ENCODE measurements at regions not wholly inside any gene's neighbourhood (a gene's known extent, or its start where the extent isn't known, plus 50 kb on each side); places are given as distances from the start of the nearest gene placed in this dataset.

- DNase-seq, result no peak
- no peak overlapping the region for H3K4me3 ChIP-seq (ENCODE audit: low read depth, low read length)
- no peak for TF ChIP-seq CTCF (IDR thresholded peaks at IDR 0.05; ENCODE audit: low read depth, low read length)
- H3K27me3 ChIP-seq (ENCODE audit: insufficient read depth, low read depth, severe bottlenecking), result no peaks in the 10 kb centered on the region
- no peaks in the 10 kb centered on the region for H3K9me3 ChIP-seq (ENCODE audit: severe bottlenecking)
- no peak overlapping the region for H3K27ac ChIP-seq
- H3K36me3 ChIP-seq, result no peaks in the 10 kb centered on the region
Observed at GRCh38 chr13:105050686-105051085, 1484.8 kb downstream of the EFNB2 start.

GRCh38 chr13:105048677-105049076 is 1486.8 kb downstream of the EFNB2 start:
- TF ChIP-seq CTCF (IDR thresholded peaks at IDR 0.05; ENCODE audit: low read depth, low read length), result no peak
- H3K27me3 ChIP-seq (ENCODE audit: insufficient read depth, low read depth, severe bottlenecking), result no peaks in the 10 kb centered on the region
- no peak overlapping the region for H3K27ac ChIP-seq
- H3K36me3 ChIP-seq, result no peaks in the 10 kb centered on the region
- H3K9me3 ChIP-seq (ENCODE audit: severe bottlenecking), result no peaks in the 10 kb centered on the region
- DNase-seq, result peak; percentile 38
- no peak overlapping the region for H3K4me3 ChIP-seq (ENCODE audit: low read depth, low read length)

- no peak for DNase-seq
- no peak overlapping the region for H3K4me3 ChIP-seq (ENCODE audit: low read depth, low read length)
- no peak overlapping the region for H3K27ac ChIP-seq
- H3K27me3 ChIP-seq (ENCODE audit: insufficient read depth, low read depth, severe bottlenecking), result no peaks in the 10 kb centered on the region
- H3K9me3 ChIP-seq (ENCODE audit: severe bottlenecking), result peaks cover 2% of the 10 kb centered on the region
- TF ChIP-seq CTCF (IDR thresholded peaks at IDR 0.05; ENCODE audit: low read depth, low read length), result no peak
- no peaks in the 10 kb centered on the region for H3K36me3 ChIP-seq
Observed at GRCh38 chr13:105047676-105048295, 1487.7 kb downstream of the EFNB2 start.

GRCh38 chr13:105037110-105037509 is 1498.4 kb downstream of the EFNB2 start:
- H3K4me3 ChIP-seq (ENCODE audit: low read depth, low read length), result no peak overlapping the region
- no peaks in the 10 kb centered on the region for H3K36me3 ChIP-seq
- no peak for TF ChIP-seq CTCF (IDR thresholded peaks at IDR 0.05; ENCODE audit: low read depth, low read length)
- no peak for DNase-seq
- H3K9me3 ChIP-seq (ENCODE audit: severe bottlenecking), result peaks cover 7% of the 10 kb centered on the region
- no peaks in the 10 kb centered on the region for H3K27me3 ChIP-seq (ENCODE audit: insufficient read depth, low read depth, severe bottlenecking)
- H3K27ac ChIP-seq, result no peak overlapping the region

GRCh38 chr13:105035092-105035491 is 1500.4 kb downstream of the EFNB2 start:
- Histone ChIP-seq H3K36me3 (no peaks in the 10 kb centered on the region), H3K4me3 (ENCODE audit: low read depth, low read length) (no peak overlapping the region), H3K27ac (no peak overlapping the region), H3K27me3 (ENCODE audit: insufficient read depth, low read depth, severe bottlenecking) (no peaks in the 10 kb centered on the region), H3K9me3 (ENCODE audit: severe bottlenecking) (no peaks in the 10 kb centered on the region)
- no peak for TF ChIP-seq CTCF (IDR thresholded peaks at IDR 0.05; ENCODE audit: low read depth, low read length)
- DNase-seq, result no peak

- Histone ChIP-seq H3K4me3 (ENCODE audit: low read depth, low read length) (no peak overlapping the region), H3K27ac (no peak overlapping the region), H3K9me3 (ENCODE audit: severe bottlenecking) (no peaks in the 10 kb centered on the region), H3K27me3 (ENCODE audit: insufficient read depth, low read depth, severe bottlenecking) (no peaks in the 10 kb centered on the region), H3K36me3 (no peaks in the 10 kb centered on the region)
- no peak for DNase-seq
- TF ChIP-seq CTCF (IDR thresholded peaks at IDR 0.05; ENCODE audit: low read depth, low read length), result no peak
Observed at GRCh38 chr13:105033999-105034398, 1501.5 kb downstream of the EFNB2 start.
